ENCODE measurements at regions not wholly inside any gene's neighbourhood (a gene's known extent, or its start where the extent isn't known, plus 50 kb on each side); places are given as distances from the start of the nearest gene placed in this dataset.

DNA sequence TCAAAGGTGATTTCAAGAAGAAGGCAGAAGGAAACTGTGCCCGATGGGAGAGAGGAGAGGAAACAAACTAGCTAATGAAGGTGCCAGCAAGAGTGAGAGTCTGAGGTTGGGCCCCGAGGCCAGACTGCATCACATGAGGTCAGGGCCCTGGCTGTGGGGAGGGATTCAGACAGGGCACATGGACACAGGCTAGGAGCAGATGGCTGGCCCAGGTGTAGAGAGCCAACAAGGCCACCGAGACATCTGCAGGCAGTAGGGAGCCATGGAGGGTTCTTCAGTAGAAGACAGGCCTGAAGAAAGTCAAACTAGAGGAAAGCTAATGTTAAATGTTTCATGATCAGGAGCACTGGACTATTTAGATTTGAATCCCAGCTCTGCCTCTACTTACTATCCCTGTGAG is 755.0 kb upstream of the RAB6C start:
- TF ChIP-seq CTCF (IDR thresholded peaks at IDR 0.05) (no peak), POLR2AphosphoS5 (IDR thresholded peaks at IDR 0.05) (no peak), EP300 (IDR thresholded peaks at IDR 0.05) (no peak)

Measured in gastroesophageal sphincter (tissue), 3 donors.